SK-N-DZ (cell line): ENCODE measurements at regions not wholly inside any gene's neighbourhood (a gene's known extent, or its start where the extent isn't known, plus 50 kb on each side); places are given as distances from the start of the nearest gene placed in this dataset.

ENCODE experiments used
- DNase-seq: peaks from one replicate; pipeline ENCODE4 v3.0.0-alpha.2; 2015; ENCODE audit warnings: low spot score

GRCh38 chr10:129244757-129245156 lies 222.3 kb upstream of the MGMT start:
- DNase-seq: no peak

GRCh38 chr10:129253161-129253864 lies 213.7 kb upstream of the MGMT start:
- DNase-seq: no peak

- DNase-seq: no peak
Measured at GRCh38 chr10:129253865-129254179, 213.2 kb upstream of the MGMT start.

GRCh38 chr10:129258283-129258923 lies 208.6 kb upstream of the MGMT start:
- no peak for DNase-seq

- no peak for DNase-seq
Measured at GRCh38 chr10:129259128-129259815, 207.8 kb upstream of the MGMT start.

GRCh38 chr10:129272176-129272575 lies 194.9 kb upstream of the MGMT start:
- DNase-seq: no peak

GRCh38 chr10:129272866-129273650 lies 194.0 kb upstream of the MGMT start:
- no peak for DNase-seq

GRCh38 chr10:129273860-129274259 lies 193.2 kb upstream of the MGMT start:
- DNase-seq: no peak

GRCh38 chr10:129274748-129275474 lies 192.1 kb upstream of the MGMT start:
- no peak for DNase-seq

GRCh38 chr10:129275886-129276285 lies 191.2 kb upstream of the MGMT start:
- DNase-seq: no peak

GRCh38 chr10:129277084-129277483 lies 190.0 kb upstream of the MGMT start:
- no peak for DNase-seq

- no peak for DNase-seq
Measured at GRCh38 chr10:129277841-129278240, 189.2 kb upstream of the MGMT start.

- no peak for DNase-seq
Measured at GRCh38 chr10:129278686-129279085, 188.4 kb upstream of the MGMT start.

- no peak for DNase-seq
Measured at GRCh38 chr10:129279446-129280154, 187.4 kb upstream of the MGMT start.

GRCh38 chr10:129280155-129280502 lies 186.9 kb upstream of the MGMT start:
- no peak for DNase-seq

- no peak for DNase-seq
Measured at GRCh38 chr10:129280908-129281586, 186.0 kb upstream of the MGMT start.

- no peak for DNase-seq
Measured at GRCh38 chr10:129285459-129285858, 181.6 kb upstream of the MGMT start.

GRCh38 chr10:129288999-129289584 lies 177.9 kb upstream of the MGMT start:
- no peak for DNase-seq

- DNase-seq: no peak
Measured at GRCh38 chr10:129293991-129294700, 172.9 kb upstream of the MGMT start.
